ENCODE measurements at regions not wholly inside any gene's neighbourhood (a gene's known extent, or its start where the extent isn't known, plus 50 kb on each side); places are given as distances from the start of the nearest gene placed in this dataset.
A peak's percentile ranks its signal among the peaks of the same experiment; 100 is the strongest.
"Not testable (repeated sequence)": the region's sequence is repeated elsewhere in the genome, so short reads cannot be mapped to it uniquely, and the experiment has no call there.

DNA sequence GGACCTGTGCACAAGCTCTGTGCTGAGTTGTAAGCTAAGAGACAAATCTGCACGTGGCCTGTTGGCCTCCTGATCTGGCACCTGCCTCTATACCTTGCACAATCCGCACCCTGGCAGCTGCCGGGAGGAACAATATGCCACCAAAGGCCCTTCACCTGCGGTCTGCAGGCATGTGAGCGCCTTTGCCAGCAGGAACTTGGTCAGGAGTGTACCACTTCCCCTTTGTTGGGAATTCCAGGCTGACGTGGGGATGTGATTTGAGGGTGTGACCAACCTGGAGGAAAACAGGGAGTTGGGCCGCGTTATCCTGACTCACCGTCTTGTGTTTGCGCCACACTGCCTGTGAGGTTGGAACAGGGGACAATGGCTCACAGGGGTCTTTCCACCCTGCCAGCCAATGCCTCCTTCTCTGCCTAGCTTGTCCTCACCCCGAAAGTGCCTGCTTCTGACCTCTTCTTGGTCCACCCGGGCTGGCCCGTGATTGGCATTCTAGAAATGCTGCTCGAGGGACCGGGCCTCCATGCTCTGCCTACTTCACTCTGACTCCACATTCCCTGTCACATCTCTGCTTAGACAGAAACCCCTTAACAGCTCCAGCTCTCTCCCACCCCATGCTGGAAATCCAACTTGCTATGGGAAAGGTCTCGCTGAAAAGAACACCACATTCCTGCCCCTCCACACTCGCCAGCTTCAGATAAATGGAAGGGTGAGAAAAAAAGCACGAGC, 67.1 kb upstream of the MAP4K4 start:
- WGBS, 2 donors = 70 to 77% methylated on average over 18 of the region's 18 CpGs
- Histone ChIP-seq H3K4me1 (no peaks in the 10 kb centered on the region), H3K27me3 (no peaks in the 10 kb centered on the region), H3K36me3 (no peaks in the 10 kb centered on the region), H3K27ac (peak overlapping the region in 1 of 4 donors; percentile 68), H3K4me3 (no peak overlapping the region), H3K9me3 (no peaks in the 10 kb centered on the region)
- DNase-seq (peak in 1 of 2 donors; percentile 76), ATAC-seq (ENCODE audit: low FRiP score in 2 of 2) (peak; percentile 45 to 81)
- peak in 1 of 2 donors; percentile 58 for TF ChIP-seq POLR2AphosphoS5 (IDR thresholded peaks at IDR 0.05)
- TF ChIP-seq EP300 (IDR thresholded peaks at IDR 0.05) = peak in 1 of 4 donors; percentile 74
- TF ChIP-seq, protein P1, sequence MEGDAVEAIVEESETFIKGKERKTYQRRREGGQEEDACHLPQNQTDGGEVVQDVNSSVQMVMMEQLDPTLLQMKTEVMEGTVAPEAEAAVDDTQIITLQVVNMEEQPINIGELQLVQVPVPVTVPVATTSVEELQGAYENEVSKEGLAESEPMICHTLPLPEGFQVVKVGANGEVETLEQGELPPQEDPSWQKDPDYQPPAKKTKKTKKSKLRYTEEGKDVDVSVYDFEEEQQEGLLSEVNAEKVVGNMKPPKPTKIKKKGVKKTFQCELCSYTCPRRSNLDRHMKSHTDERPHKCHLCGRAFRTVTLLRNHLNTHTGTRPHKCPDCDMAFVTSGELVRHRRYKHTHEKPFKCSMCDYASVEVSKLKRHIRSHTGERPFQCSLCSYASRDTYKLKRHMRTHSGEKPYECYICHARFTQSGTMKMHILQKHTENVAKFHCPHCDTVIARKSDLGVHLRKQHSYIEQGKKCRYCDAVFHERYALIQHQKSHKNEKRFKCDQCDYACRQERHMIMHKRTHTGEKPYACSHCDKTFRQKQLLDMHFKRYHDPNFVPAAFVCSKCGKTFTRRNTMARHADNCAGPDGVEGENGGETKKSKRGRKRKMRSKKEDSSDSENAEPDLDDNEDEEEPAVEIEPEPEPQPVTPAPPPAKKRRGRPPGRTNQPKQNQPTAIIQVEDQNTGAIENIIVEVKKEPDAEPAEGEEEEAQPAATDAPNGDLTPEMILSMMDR (IDR thresholded peaks at IDR 0.05) = no peak
- no peak for TF ChIP-seq POLR2A (IDR thresholded peaks at IDR 0.05)

DNA sequence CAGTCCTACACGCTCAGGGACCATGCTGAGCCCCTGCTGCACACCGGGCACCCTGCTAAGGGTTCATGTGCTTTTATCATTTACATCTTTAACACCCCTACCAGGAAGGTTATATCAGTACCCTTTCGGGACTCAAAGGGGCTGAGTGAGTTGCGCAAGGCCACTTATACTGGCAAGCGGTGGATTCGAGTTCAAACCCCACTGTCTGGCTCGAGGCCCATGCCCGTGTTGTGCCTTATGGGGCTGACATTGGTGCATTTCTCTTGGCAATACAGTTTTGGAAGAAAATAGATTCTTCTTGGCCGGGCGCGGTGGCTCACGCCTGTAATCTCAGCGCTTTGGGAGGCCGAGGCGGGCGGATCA, 69.5 kb upstream of the MAP4K4 start:
- H3K9me3 ChIP-seq = no peaks in the 10 kb centered on the region
- DNase-seq (no peak), ATAC-seq (ENCODE audit: low FRiP score in 2 of 2) (no peak)
- TF ChIP-seq EP300 (IDR thresholded peaks at IDR 0.05) = no peak
- TF ChIP-seq, protein P1 (IDR thresholded peaks at IDR 0.05) = no peak
- TF ChIP-seq POLR2A (IDR thresholded peaks at IDR 0.05) = no peak
- no peak for TF ChIP-seq POLR2AphosphoS5 (IDR thresholded peaks at IDR 0.05)
- no peak overlapping the region for H3K4me3 ChIP-seq
- no peaks in the 10 kb centered on the region for H3K36me3 ChIP-seq
- no peaks in the 10 kb centered on the region for H3K4me1 ChIP-seq
- 91 to 96% methylated on average over 13 to 16 of the region's 16 CpGs for WGBS, 2 donors
- H3K27ac ChIP-seq = no peak overlapping the region
- H3K27me3 ChIP-seq = no peaks in the 10 kb centered on the region

DNA sequence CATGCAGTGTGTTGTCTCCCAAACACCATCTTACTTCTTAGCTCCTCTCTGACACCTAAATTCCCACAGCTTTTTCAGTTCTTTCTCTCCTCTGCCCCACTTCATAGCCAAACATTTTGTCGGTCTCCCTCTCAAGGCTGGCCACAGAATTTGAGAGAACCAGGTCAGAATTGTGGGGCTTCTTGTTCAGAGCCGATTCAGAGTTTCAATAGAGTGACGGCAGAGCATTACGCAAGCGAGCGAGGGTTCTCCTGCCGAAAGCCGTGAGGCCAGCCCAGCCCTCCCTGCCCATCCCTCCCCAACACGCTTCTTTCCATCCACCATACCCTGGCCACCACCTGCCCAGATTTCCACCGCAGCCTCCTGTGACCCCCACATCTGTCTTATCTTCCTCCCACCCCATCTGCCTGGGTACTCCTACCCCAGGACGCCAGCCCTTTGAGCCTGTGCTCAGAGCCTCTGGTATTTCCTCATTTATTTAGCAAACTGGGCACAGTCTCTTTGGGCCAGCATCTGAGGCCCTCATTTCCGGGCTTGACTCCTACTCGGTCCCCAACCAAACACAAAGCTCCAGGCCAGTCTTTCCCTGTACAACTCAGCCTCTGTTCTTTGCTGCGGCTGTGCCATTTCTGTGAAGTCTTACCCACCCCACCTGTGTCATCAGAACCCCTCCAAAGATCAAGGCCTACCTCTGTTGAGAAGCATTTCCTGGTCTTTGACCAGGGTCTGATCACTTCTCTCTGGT, 70.0 kb upstream of the MAP4K4 start:
- Histone ChIP-seq H3K4me3 (no peak overlapping the region), H3K27ac (no peak overlapping the region), H3K4me1 (peaks cover 0 to 2% (median 0%) of the 10 kb centered on the region in 4 donors), H3K27me3 (no peaks in the 10 kb centered on the region), H3K36me3 (no peaks in the 10 kb centered on the region), H3K9me3 (no peaks in the 10 kb centered on the region)
- WGBS, 2 donors = 69 to 94% methylated on average over 14 of the region's 14 CpGs
- peak in 1 of 2 donors; percentile 39 for DNase-seq
- peak in 1 of 2 donors; percentile 32 for ATAC-seq (ENCODE audit: low FRiP score in 2 of 2)
- TF ChIP-seq EP300 (IDR thresholded peaks at IDR 0.05) (no peak), POLR2AphosphoS5 (IDR thresholded peaks at IDR 0.05) (no peak), POLR2A (IDR thresholded peaks at IDR 0.05) (no peak)
- TF ChIP-seq, protein P1 (IDR thresholded peaks at IDR 0.05) = no peak

DNA sequence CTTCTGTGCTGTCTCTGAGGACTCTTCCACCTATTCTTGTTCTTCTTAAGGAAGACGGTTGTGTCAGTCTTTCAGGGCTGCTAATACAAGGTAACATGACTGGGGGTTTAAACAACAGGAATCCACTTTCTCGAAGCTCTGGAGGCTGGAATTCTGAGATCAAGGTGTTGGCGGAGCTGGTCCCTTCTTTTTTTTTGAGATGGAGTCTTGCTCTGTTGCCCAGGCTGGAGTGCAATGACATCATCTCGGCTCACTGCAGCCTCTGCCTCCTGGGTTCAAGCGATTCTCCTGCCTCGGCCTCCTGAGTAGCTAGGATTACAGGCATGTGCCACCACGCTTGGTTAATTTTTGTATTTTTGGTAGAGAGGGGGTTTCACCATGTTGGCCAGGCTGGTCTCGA, 71.7 kb upstream of the MAP4K4 start:
- WGBS, 2 donors = 93 to 95% methylated on average over 8 of the region's 8 CpGs

GRCh38 chr2:101625387-101625786, 72.1 kb upstream of the MAP4K4 start:
- DNase-seq = peak in 1 of 2 donors; percentile 47

More for the DNA sequence above, 71.7 kb upstream of the MAP4K4 start:
- not testable (repeated sequence) for H3K27ac ChIP-seq; H3K27me3 ChIP-seq; ATAC-seq (ENCODE audit: low FRiP score in 2 of 2); H3K36me3 ChIP-seq; DNase-seq; H3K9me3 ChIP-seq; H3K4me1 ChIP-seq; H3K4me3 ChIP-seq

More at GRCh38 chr2:101625387-101625786, 72.1 kb upstream of the MAP4K4 start:
- H3K9me3 ChIP-seq = no peaks in the 10 kb centered on the region
- no peak for ATAC-seq (ENCODE audit: low FRiP score in 2 of 2)
- H3K36me3 ChIP-seq = no peaks in the 10 kb centered on the region
- peaks cover 0 to 3% (median 0%) of the 10 kb centered on the region in 4 donors for H3K4me1 ChIP-seq
- no peak overlapping the region for H3K27ac ChIP-seq
- no peaks in the 10 kb centered on the region for H3K27me3 ChIP-seq
- no peak for TF ChIP-seq POLR2AphosphoS5 (IDR thresholded peaks at IDR 0.05)
- TF ChIP-seq EP300 (IDR thresholded peaks at IDR 0.05) = peak in 1 of 4 donors; percentile 5
- no peak overlapping the region for H3K4me3 ChIP-seq
- 60 to 81% methylated on average over 7 of the region's 7 CpGs for WGBS, 2 donors
